ENCODE measurements at regions not wholly inside any gene's neighbourhood (a gene's known extent, or its start where the extent isn't known, plus 50 kb on each side); places are given as distances from the start of the nearest gene placed in this dataset.

- Histone ChIP-seq H3K27ac (no peak overlapping the region), H3K4me1 (no peaks in the 10 kb centered on the region), H3K79me2 (ENCODE audit: low read depth) (no peaks in the 10 kb centered on the region), H4K20me1 (ENCODE audit: low read depth) (no peaks in the 10 kb centered on the region), H3K4me2 (no peak overlapping the region), H3F3A (ENCODE audit: low read depth) (no peaks in the 10 kb centered on the region), H3K4me3 (no peak overlapping the region), H3K9me3 (ENCODE audit: low read depth) (no peaks in the 10 kb centered on the region), H3K27me3 (no peaks in the 10 kb centered on the region), H3K36me3 (no peaks in the 10 kb centered on the region), H3K9ac (no peak overlapping the region), H2AFZ (replicated peaks) (no peak overlapping the region)
- no peak for DNase-seq (ENCODE audit: low spot score)
- no peaks in the 10 kb centered on the region for H3K36me3 Mint-ChIP-seq
- TF ChIP-seq, protein P1, sequence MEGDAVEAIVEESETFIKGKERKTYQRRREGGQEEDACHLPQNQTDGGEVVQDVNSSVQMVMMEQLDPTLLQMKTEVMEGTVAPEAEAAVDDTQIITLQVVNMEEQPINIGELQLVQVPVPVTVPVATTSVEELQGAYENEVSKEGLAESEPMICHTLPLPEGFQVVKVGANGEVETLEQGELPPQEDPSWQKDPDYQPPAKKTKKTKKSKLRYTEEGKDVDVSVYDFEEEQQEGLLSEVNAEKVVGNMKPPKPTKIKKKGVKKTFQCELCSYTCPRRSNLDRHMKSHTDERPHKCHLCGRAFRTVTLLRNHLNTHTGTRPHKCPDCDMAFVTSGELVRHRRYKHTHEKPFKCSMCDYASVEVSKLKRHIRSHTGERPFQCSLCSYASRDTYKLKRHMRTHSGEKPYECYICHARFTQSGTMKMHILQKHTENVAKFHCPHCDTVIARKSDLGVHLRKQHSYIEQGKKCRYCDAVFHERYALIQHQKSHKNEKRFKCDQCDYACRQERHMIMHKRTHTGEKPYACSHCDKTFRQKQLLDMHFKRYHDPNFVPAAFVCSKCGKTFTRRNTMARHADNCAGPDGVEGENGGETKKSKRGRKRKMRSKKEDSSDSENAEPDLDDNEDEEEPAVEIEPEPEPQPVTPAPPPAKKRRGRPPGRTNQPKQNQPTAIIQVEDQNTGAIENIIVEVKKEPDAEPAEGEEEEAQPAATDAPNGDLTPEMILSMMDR (IDR thresholded peaks at IDR 0.05) = no peak
- TF ChIP-seq EZH2 (IDR thresholded peaks at IDR 0.05) = no peak
- no peak for TF ChIP-seq EZH2phosphoT487 (IDR thresholded peaks at IDR 0.05)
- no peak overlapping the region for H3K27ac Mint-ChIP-seq
- no peaks in the 10 kb centered on the region for H3K27me3 Mint-ChIP-seq (ENCODE audit: insufficient read depth, low read depth)
- peaks cover 15% of the 10 kb centered on the region for H3K4me1 Mint-ChIP-seq
- no peak overlapping the region for H3K4me3 Mint-ChIP-seq
- no peaks in the 10 kb centered on the region for H3K9me3 Mint-ChIP-seq
Observed at GRCh38 chr1:98323906-98324358, 337.6 kb upstream of the SNX7 start.

DNA sequence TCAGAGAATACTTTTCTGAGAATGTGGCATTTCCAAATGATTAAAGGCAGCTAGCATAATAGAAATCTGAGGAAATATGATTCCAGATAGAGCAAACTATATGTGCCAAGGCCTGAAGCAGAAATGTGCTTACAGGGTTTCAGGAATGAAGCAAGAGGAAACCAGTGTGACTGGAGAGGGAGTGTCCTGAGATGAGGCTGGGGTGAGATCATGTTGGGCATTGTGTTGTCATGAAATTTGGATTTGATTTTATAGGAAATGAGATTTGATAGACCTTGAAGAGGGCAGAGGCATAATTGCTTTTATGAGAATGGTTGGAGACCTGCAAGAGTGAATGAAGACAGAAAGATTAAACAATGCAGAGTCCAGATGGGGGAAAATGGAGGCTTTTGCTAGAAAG lies 338.1 kb upstream of the SNX7 start:
- H3K27me3 Mint-ChIP-seq (ENCODE audit: insufficient read depth, low read depth) = no peaks in the 10 kb centered on the region
- H3K27me3 ChIP-seq = no peaks in the 10 kb centered on the region
- TF ChIP-seq EZH2phosphoT487 (IDR thresholded peaks at IDR 0.05) (no peak), EZH2 (IDR thresholded peaks at IDR 0.05) (no peak)
- TF ChIP-seq, protein P1 (IDR thresholded peaks at IDR 0.05) = no peak
- no peak overlapping the region for H3K4me3 Mint-ChIP-seq
- no peaks in the 10 kb centered on the region for H3K36me3 ChIP-seq
- H3K27ac ChIP-seq = no peak overlapping the region
- no peak for DNase-seq (ENCODE audit: low spot score)
- H3K4me2 ChIP-seq = no peak overlapping the region
- no peaks in the 10 kb centered on the region for H4K20me1 ChIP-seq (ENCODE audit: low read depth)
- no peaks in the 10 kb centered on the region for H3K4me1 ChIP-seq
- no peak overlapping the region for H2AFZ ChIP-seq (replicated peaks)
- H3K27ac Mint-ChIP-seq = no peak overlapping the region
- H3K9me3 Mint-ChIP-seq = no peaks in the 10 kb centered on the region
- no peaks in the 10 kb centered on the region for H3F3A ChIP-seq (ENCODE audit: low read depth)
- H3K4me1 Mint-ChIP-seq = peaks cover 13% of the 10 kb centered on the region
- no peak overlapping the region for H3K9ac ChIP-seq
- no peaks in the 10 kb centered on the region for H3K9me3 ChIP-seq (ENCODE audit: low read depth)
- no peak overlapping the region for H3K4me3 ChIP-seq
- no peaks in the 10 kb centered on the region for H3K79me2 ChIP-seq (ENCODE audit: low read depth)
- H3K36me3 Mint-ChIP-seq = no peaks in the 10 kb centered on the region

- Histone ChIP-seq H3K4me2 (no peak overlapping the region), H3F3A (ENCODE audit: low read depth) (no peaks in the 10 kb centered on the region), H3K4me3 (no peak overlapping the region), H4K20me1 (ENCODE audit: low read depth) (no peaks in the 10 kb centered on the region), H2AFZ (replicated peaks) (no peak overlapping the region), H3K4me1 (no peaks in the 10 kb centered on the region), H3K36me3 (no peaks in the 10 kb centered on the region), H3K27me3 (no peaks in the 10 kb centered on the region), H3K79me2 (ENCODE audit: low read depth) (no peaks in the 10 kb centered on the region), H3K9me3 (ENCODE audit: low read depth) (no peaks in the 10 kb centered on the region), H3K9ac (no peak overlapping the region), H3K27ac (no peak overlapping the region)
- Mint-ChIP-seq H3K27ac (no peak overlapping the region), H3K27me3 (ENCODE audit: insufficient read depth, low read depth) (no peaks in the 10 kb centered on the region), H3K4me1 (peaks cover 10% of the 10 kb centered on the region), H3K4me3 (no peak overlapping the region), H3K9me3 (no peaks in the 10 kb centered on the region), H3K36me3 (no peaks in the 10 kb centered on the region)
- DNase-seq (ENCODE audit: low spot score) = no peak
- no peak for TF ChIP-seq EZH2phosphoT487 (IDR thresholded peaks at IDR 0.05)
Observed at GRCh38 chr1:98322966-98323365, 338.6 kb upstream of the SNX7 start.

DNA sequence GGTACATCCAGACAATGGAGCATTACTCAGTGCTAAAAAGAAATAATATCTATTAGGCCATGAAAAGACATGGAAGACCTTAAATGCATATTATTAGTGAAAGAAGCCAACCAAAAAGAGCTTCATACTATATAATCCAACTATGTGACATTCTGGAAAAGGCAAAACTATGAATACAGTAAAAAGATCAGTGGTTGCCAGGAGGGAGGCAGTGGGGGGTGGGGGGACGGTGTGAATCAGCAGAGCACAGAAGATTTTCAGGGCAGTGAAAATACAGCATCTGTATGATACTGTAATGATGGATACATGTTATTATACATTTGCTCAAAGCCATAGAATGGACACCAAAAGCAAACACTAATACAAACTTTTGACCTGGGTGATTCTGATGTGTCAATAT lies 339.4 kb upstream of the SNX7 start:
- no peaks in the 10 kb centered on the region for H3K9me3 ChIP-seq (ENCODE audit: low read depth)
- Mint-ChIP-seq H3K27me3 (ENCODE audit: insufficient read depth, low read depth) (peaks cover 2% of the 10 kb centered on the region), H3K9me3 (no peaks in the 10 kb centered on the region), H3K27ac (no peak overlapping the region), H3K4me1 (peaks cover 7% of the 10 kb centered on the region), H3K36me3 (no peaks in the 10 kb centered on the region), H3K4me3 (no peak overlapping the region)
- TF ChIP-seq, protein P1 (IDR thresholded peaks at IDR 0.05) = no peak
- TF ChIP-seq EZH2phosphoT487 (IDR thresholded peaks at IDR 0.05) = no peak
- no peak overlapping the region for H3K4me2 ChIP-seq
- H3K4me1 ChIP-seq = no peaks in the 10 kb centered on the region
- H3K27me3 ChIP-seq = no peaks in the 10 kb centered on the region
- H3K79me2 ChIP-seq (ENCODE audit: low read depth) = no peaks in the 10 kb centered on the region
- H3K27ac ChIP-seq = no peak overlapping the region
- no peak for DNase-seq (ENCODE audit: low spot score)
- H4K20me1 ChIP-seq (ENCODE audit: low read depth) = no peaks in the 10 kb centered on the region
- H2AFZ ChIP-seq (replicated peaks) = no peak overlapping the region
- H3K4me3 ChIP-seq = no peak overlapping the region
- no peaks in the 10 kb centered on the region for H3F3A ChIP-seq (ENCODE audit: low read depth)
- H3K9ac ChIP-seq = no peak overlapping the region
- H3K36me3 ChIP-seq = no peaks in the 10 kb centered on the region

Data from neural progenitor cell (in vitro differentiated cells).